ENCODE measurements at regions not wholly inside any gene's neighbourhood (a gene's known extent, or its start where the extent isn't known, plus 50 kb on each side); places are given as distances from the start of the nearest gene placed in this dataset.

- TF ChIP-seq CHD7 (IDR thresholded peaks at IDR 0.05; ENCODE audit: insufficient replicate concordance, low read length) (no peak), ZNF274 (IDR thresholded peaks at IDR 0.05; ENCODE audit: borderline replicate concordance, extremely low read depth, low read length) (no peak), BACH1 (IDR thresholded peaks at IDR 0.05; ENCODE audit: low read length) (no peak), FOSL1 (IDR thresholded peaks at IDR 0.05; ENCODE audit: insufficient read depth, low read depth, low read length) (no peak), SAP30 (IDR thresholded peaks at IDR 0.05; ENCODE audit: insufficient read depth, insufficient replicate concordance, low read length) (no peak), TEAD4 (IDR thresholded peaks at IDR 0.05; ENCODE audit: low read depth, low read length) (no peak), SIRT6 (IDR thresholded peaks at IDR 0.05; ENCODE audit: low read length) (no peak)
- TF ChIP-seq, protein P1, sequence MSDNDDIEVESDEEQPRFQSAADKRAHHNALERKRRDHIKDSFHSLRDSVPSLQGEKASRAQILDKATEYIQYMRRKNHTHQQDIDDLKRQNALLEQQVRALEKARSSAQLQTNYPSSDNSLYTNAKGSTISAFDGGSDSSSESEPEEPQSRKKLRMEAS (IDR thresholded peaks at IDR 0.05) = no peak
Observed at GRCh38 chr9:89864257-89864656, 259.4 kb downstream of the GADD45G start (continued).

Measured in H1 (cell line).